ENCODE measurements at regions not wholly inside any gene's neighbourhood (a gene's known extent, or its start where the extent isn't known, plus 50 kb on each side); places are given as distances from the start of the nearest gene placed in this dataset.

GRCh38 chr15:47505712-47506328 is 211.5 kb upstream of the SEMA6D start:
- no peak overlapping the region for H3K4me2 ChIP-seq (ENCODE audit: low read length)
- H3K9me3 ChIP-seq (ENCODE audit: insufficient read depth, low read depth, low read length), result no peaks in the 10 kb centered on the region
- no peak overlapping the region for H4K8ac ChIP-seq (ENCODE audit: low read depth, low read length)
- H2BK5ac ChIP-seq (ENCODE audit: low read depth, low read length, poor library complexity), result no peak overlapping the region
- no peaks in the 10 kb centered on the region for H3K79me1 ChIP-seq (ENCODE audit: low read length)
- H3K4ac ChIP-seq (ENCODE audit: low read depth, low read length), result no peak overlapping the region
- DNase-seq, result no peak
- H2BK120ac ChIP-seq (ENCODE audit: insufficient read depth, low read length, poor library complexity), result no peak overlapping the region
- H2AK5ac ChIP-seq (ENCODE audit: low read length), result no peak overlapping the region
- H3K36me3 ChIP-seq (ENCODE audit: control insufficient read depth in 1 of 2, insufficient read depth in 2 of 2, low read length in 2 of 2), result no peaks in the 10 kb centered on the region
- H3K18ac ChIP-seq (ENCODE audit: low read length), result no peak overlapping the region
- H3K27me3 ChIP-seq (ENCODE audit: insufficient read depth, low read length), result no peaks in the 10 kb centered on the region
- H2BK12ac ChIP-seq (ENCODE audit: low read length), result no peak overlapping the region
- no peak overlapping the region for H3K14ac ChIP-seq (ENCODE audit: low read length)
- H3K9ac ChIP-seq (ENCODE audit: low read length), result no peak overlapping the region
- WGBS (ENCODE audit: extremely low coverage, insufficient coverage, insufficient read length), result no CpG with 5 or more reads among the region's 6 CpGs
- no peak overlapping the region for H4K91ac ChIP-seq (ENCODE audit: low read depth, low read length)
- H3K4me1 ChIP-seq (ENCODE audit: control insufficient read depth in 1 of 2, insufficient read depth in 2 of 2, low read length in 2 of 2), result peaks cover 4 to 12% of the 10 kb centered on the region in 2 experiments
- H3K23ac ChIP-seq (ENCODE audit: low read length), result no peak overlapping the region
- H4K12ac ChIP-seq (ENCODE audit: low read depth, low read length), result no peak overlapping the region
- H3K79me2 ChIP-seq (ENCODE audit: control insufficient read depth, insufficient read depth, low read length, poor library complexity), result no peaks in the 10 kb centered on the region
- H3K4me3 ChIP-seq (ENCODE audit: low read depth, low read length), result no peak overlapping the region
- no peak overlapping the region for H3K27ac ChIP-seq (ENCODE audit: low read depth, low read length)
- no peak overlapping the region for H2AFZ ChIP-seq (ENCODE audit: insufficient read depth, low read length, poor library complexity)

- no peak overlapping the region for H2BK5ac ChIP-seq (ENCODE audit: low read depth, low read length, poor library complexity)
- no peak overlapping the region for H3K18ac ChIP-seq (ENCODE audit: low read length)
- no peaks in the 10 kb centered on the region for H3K79me2 ChIP-seq (ENCODE audit: control insufficient read depth, insufficient read depth, low read length, poor library complexity)
- H3K4me1 ChIP-seq (ENCODE audit: control insufficient read depth in 1 of 2, insufficient read depth in 2 of 2, low read length in 2 of 2), result peaks cover 4 to 12% of the 10 kb centered on the region in 2 experiments
- no peak overlapping the region for H3K4me2 ChIP-seq (ENCODE audit: low read length)
- no peaks in the 10 kb centered on the region for H3K27me3 ChIP-seq (ENCODE audit: insufficient read depth, low read length)
- no peak overlapping the region for H4K91ac ChIP-seq (ENCODE audit: low read depth, low read length)
- no peaks in the 10 kb centered on the region for H3K79me1 ChIP-seq (ENCODE audit: low read length)
- no peaks in the 10 kb centered on the region for H3K36me3 ChIP-seq (ENCODE audit: control insufficient read depth in 1 of 2, insufficient read depth in 2 of 2, low read length in 2 of 2)
- no peak overlapping the region for H3K4me3 ChIP-seq (ENCODE audit: low read depth, low read length)
- H2BK12ac ChIP-seq (ENCODE audit: low read length), result no peak overlapping the region
- no peaks in the 10 kb centered on the region for H3K9me3 ChIP-seq (ENCODE audit: insufficient read depth, low read depth, low read length)
- H3K14ac ChIP-seq (ENCODE audit: low read length), result no peak overlapping the region
- H3K9ac ChIP-seq (ENCODE audit: low read length), result no peak overlapping the region
- no peak overlapping the region for H3K4ac ChIP-seq (ENCODE audit: low read depth, low read length)
- no peak overlapping the region for H4K12ac ChIP-seq (ENCODE audit: low read depth, low read length)
- no peak overlapping the region for H4K8ac ChIP-seq (ENCODE audit: low read depth, low read length)
- no peak overlapping the region for H3K27ac ChIP-seq (ENCODE audit: low read depth, low read length)
- H3K23ac ChIP-seq (ENCODE audit: low read length), result no peak overlapping the region
- no peak overlapping the region for H2AFZ ChIP-seq (ENCODE audit: insufficient read depth, low read length, poor library complexity)
- no peak overlapping the region for H2BK120ac ChIP-seq (ENCODE audit: insufficient read depth, low read length, poor library complexity)
- no peak for DNase-seq
- H2AK5ac ChIP-seq (ENCODE audit: low read length), result no peak overlapping the region
- no CpG with 5 or more reads among the region's 8 CpGs for WGBS (ENCODE audit: extremely low coverage, insufficient coverage, insufficient read length)
These were observed 210.8 kb upstream of the SEMA6D start for GRCh38 chr15:47506329-47507100.

- Histone ChIP-seq H3K18ac (ENCODE audit: low read length) (no peak overlapping the region), H3K14ac (ENCODE audit: low read length) (no peak overlapping the region), H3K4me2 (ENCODE audit: low read length) (no peak overlapping the region), H2BK5ac (ENCODE audit: low read depth, low read length, poor library complexity) (no peak overlapping the region), H3K79me1 (ENCODE audit: low read length) (no peaks in the 10 kb centered on the region), H3K27ac (ENCODE audit: low read depth, low read length) (no peak overlapping the region), H3K4ac (ENCODE audit: low read depth, low read length) (no peak overlapping the region), H3K4me1 (ENCODE audit: control insufficient read depth in 1 of 2, insufficient read depth in 2 of 2, low read length in 2 of 2) (peaks cover 4 to 12% of the 10 kb centered on the region in 2 experiments), H3K27me3 (ENCODE audit: insufficient read depth, low read length) (no peaks in the 10 kb centered on the region), H4K12ac (ENCODE audit: low read depth, low read length) (no peak overlapping the region), H3K4me3 (ENCODE audit: low read depth, low read length) (no peak overlapping the region), H3K36me3 (ENCODE audit: control insufficient read depth in 1 of 2, insufficient read depth in 2 of 2, low read length in 2 of 2) (no peaks in the 10 kb centered on the region), H3K23ac (ENCODE audit: low read length) (no peak overlapping the region), H2AK5ac (ENCODE audit: low read length) (no peak overlapping the region), H3K9ac (ENCODE audit: low read length) (no peak overlapping the region), H2BK120ac (ENCODE audit: insufficient read depth, low read length, poor library complexity) (no peak overlapping the region), H4K91ac (ENCODE audit: low read depth, low read length) (no peak overlapping the region), H2AFZ (ENCODE audit: insufficient read depth, low read length, poor library complexity) (no peak overlapping the region), H4K8ac (ENCODE audit: low read depth, low read length) (no peak overlapping the region), H3K9me3 (ENCODE audit: insufficient read depth, low read depth, low read length) (no peaks in the 10 kb centered on the region), H3K79me2 (ENCODE audit: control insufficient read depth, insufficient read depth, low read length, poor library complexity) (no peaks in the 10 kb centered on the region), H2BK12ac (ENCODE audit: low read length) (no peak overlapping the region)
- WGBS (ENCODE audit: extremely low coverage, insufficient coverage, insufficient read length), result no CpG with 5 or more reads among the region's 6 CpGs
- no peak for DNase-seq
These were observed 209.9 kb upstream of the SEMA6D start for GRCh38 chr15:47507221-47507985.

GRCh38 chr15:47511261-47511660 is 206.0 kb upstream of the SEMA6D start:
- H3K9ac ChIP-seq (ENCODE audit: low read length), result no peak overlapping the region
- no peaks in the 10 kb centered on the region for H3K27me3 ChIP-seq (ENCODE audit: insufficient read depth, low read length)
- H3K9me3 ChIP-seq (ENCODE audit: insufficient read depth, low read depth, low read length), result no peaks in the 10 kb centered on the region
- no peak overlapping the region for H3K4ac ChIP-seq (ENCODE audit: low read depth, low read length)
- H2AFZ ChIP-seq (ENCODE audit: insufficient read depth, low read length, poor library complexity), result no peak overlapping the region
- H4K8ac ChIP-seq (ENCODE audit: low read depth, low read length), result no peak overlapping the region
- H4K12ac ChIP-seq (ENCODE audit: low read depth, low read length), result no peak overlapping the region
- H3K4me1 ChIP-seq (ENCODE audit: control insufficient read depth in 1 of 2, insufficient read depth in 2 of 2, low read length in 2 of 2), result no peaks in the 10 kb centered on the region
- H3K79me2 ChIP-seq (ENCODE audit: control insufficient read depth, insufficient read depth, low read length, poor library complexity), result no peaks in the 10 kb centered on the region
- no peak overlapping the region for H2BK120ac ChIP-seq (ENCODE audit: insufficient read depth, low read length, poor library complexity)
- no peak overlapping the region for H2AK5ac ChIP-seq (ENCODE audit: low read length)
- no CpG with 5 or more reads among the region's 1 CpG for WGBS (ENCODE audit: extremely low coverage, insufficient coverage, insufficient read length)
- H3K4me3 ChIP-seq (ENCODE audit: low read depth, low read length), result no peak overlapping the region
- H3K23ac ChIP-seq (ENCODE audit: low read length), result no peak overlapping the region
- no peak overlapping the region for H4K91ac ChIP-seq (ENCODE audit: low read depth, low read length)
- no peak overlapping the region for H3K4me2 ChIP-seq (ENCODE audit: low read length)
- no peak overlapping the region for H3K27ac ChIP-seq (ENCODE audit: low read depth, low read length)
- H2BK5ac ChIP-seq (ENCODE audit: low read depth, low read length, poor library complexity), result no peak overlapping the region
- DNase-seq, result no peak
- no peaks in the 10 kb centered on the region for H3K79me1 ChIP-seq (ENCODE audit: low read length)
- no peak overlapping the region for H3K18ac ChIP-seq (ENCODE audit: low read length)
- no peaks in the 10 kb centered on the region for H3K36me3 ChIP-seq (ENCODE audit: control insufficient read depth in 1 of 2, insufficient read depth in 2 of 2, low read length in 2 of 2)
- no peak overlapping the region for H2BK12ac ChIP-seq (ENCODE audit: low read length)
- no peak overlapping the region for H3K14ac ChIP-seq (ENCODE audit: low read length)
